ENCODE measurements at regions not wholly inside any gene's neighbourhood (a gene's known extent, or its start where the extent isn't known, plus 50 kb on each side); places are given as distances from the start of the nearest gene placed in this dataset.

- Histone ChIP-seq H3K27ac (ENCODE audit: low read depth in 2 of 2, low read length in 1 of 2) (no peak overlapping the region), H3F3A (replicated peaks; ENCODE audit: insufficient read depth) (no peaks in the 10 kb centered on the region), H3K36me3 (replicated peaks in 1 of 2; ENCODE audit: control insufficient read depth in 1 of 2, insufficient read depth in 2 of 2, low read length in 1 of 2) (no peaks in the 10 kb centered on the region), H3K9me3 (no peaks in the 10 kb centered on the region), H3K9ac (no peak overlapping the region), H3K4me3 (ENCODE audit: low read depth in 2 of 2, low read length in 1 of 2) (no peak overlapping the region), H3K4me1 (ENCODE audit: control insufficient read depth in 1 of 2, insufficient read depth in 2 of 2, low read depth in 1 of 2, low read length in 1 of 2) (no peaks in the 10 kb centered on the region; a peak in 1 of 4 replicates), H3K79me2 (ENCODE audit: insufficient read depth) (no peaks in the 10 kb centered on the region), H3K27me3 (ENCODE audit: insufficient read depth) (no peaks in the 10 kb centered on the region), H3K4me2 (no peak overlapping the region), H4K20me1 (ENCODE audit: insufficient read depth) (no peaks in the 10 kb centered on the region), H2AFZ (ENCODE audit: low read depth) (no peak overlapping the region), H3K9me2 (no peaks in the 10 kb centered on the region; the same call in 1 of the 2 replicates)
- ChIA-PET POLR2A (no interaction called here), CTCF (no interaction called here)
- no peak for DNase-seq
- WGBS (ENCODE audit: low lambda C conversion rate), result 46% methylated on average over 3 of the region's 3 CpGs
- TF ChIP-seq SMC3 (IDR thresholded peaks at IDR 0.05; ENCODE audit: low read depth, low read length), result no peak
- TF ChIP-seq FOSL2 (IDR thresholded peaks at IDR 0.05; ENCODE audit: borderline replicate concordance, low read depth), result no peak
- no peak for TF ChIP-seq NRF1 (IDR thresholded peaks at IDR 0.05; ENCODE audit: low read depth, low read length)
- no peak for TF ChIP-seq TCF12 (IDR thresholded peaks at IDR 0.05)
- TF ChIP-seq ELF1 (IDR thresholded peaks at IDR 0.05), result no peak
- no peak for TF ChIP-seq FOXJ3 (CRISPR knock-in tag; IDR thresholded peaks at IDR 0.05)
These were observed 305.9 kb upstream of the TMEFF2 start for GRCh38 chr2:192500550-192501200.

DNA sequence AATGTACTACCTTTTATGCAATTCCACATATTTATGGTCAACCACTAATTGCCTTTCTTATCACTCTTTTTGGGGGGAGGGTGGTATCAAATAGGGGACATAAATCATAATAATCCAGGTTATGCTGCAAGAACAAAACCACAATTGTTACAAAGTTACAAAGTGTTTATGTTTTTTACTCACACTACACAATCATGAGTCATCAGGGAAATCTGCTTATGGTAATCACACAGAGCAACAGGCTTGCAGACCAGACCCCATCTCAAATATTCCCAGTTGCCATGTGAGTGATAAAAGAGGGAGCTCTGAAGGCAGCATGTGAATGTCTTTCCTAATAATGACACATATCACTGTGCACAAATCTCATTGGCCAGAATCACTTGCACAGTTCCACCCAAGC, 304.7 kb upstream of the TMEFF2 start:
- ChIA-PET CTCF (interaction anchor here (0.6 kb wide), 1 partner anchor 1273 kb away, joined by 3 read pairs; no protein-coding TSS in a partner anchor), POLR2A (no interaction called here)

More for the DNA sequence above, 304.7 kb upstream of the TMEFF2 start:
- no peak overlapping the region for H3K4me2 ChIP-seq
- no peak overlapping the region for H3K9ac ChIP-seq
- no peak for TF ChIP-seq ELF1 (IDR thresholded peaks at IDR 0.05)
- TF ChIP-seq, protein P1, sequence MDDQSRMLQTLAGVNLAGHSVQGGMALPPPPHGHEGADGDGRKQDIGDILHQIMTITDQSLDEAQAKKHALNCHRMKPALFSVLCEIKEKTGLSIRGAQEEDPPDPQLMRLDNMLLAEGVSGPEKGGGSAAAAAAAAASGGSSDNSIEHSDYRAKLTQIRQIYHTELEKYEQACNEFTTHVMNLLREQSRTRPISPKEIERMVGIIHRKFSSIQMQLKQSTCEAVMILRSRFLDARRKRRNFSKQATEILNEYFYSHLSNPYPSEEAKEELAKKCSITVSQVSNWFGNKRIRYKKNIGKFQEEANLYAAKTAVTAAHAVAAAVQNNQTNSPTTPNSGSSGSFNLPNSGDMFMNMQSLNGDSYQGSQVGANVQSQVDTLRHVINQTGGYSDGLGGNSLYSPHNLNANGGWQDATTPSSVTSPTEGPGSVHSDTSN (IDR thresholded peaks at IDR 0.05), result no peak
- TF ChIP-seq TCF12 (IDR thresholded peaks at IDR 0.05), result no peak
- TF ChIP-seq, protein P2, sequence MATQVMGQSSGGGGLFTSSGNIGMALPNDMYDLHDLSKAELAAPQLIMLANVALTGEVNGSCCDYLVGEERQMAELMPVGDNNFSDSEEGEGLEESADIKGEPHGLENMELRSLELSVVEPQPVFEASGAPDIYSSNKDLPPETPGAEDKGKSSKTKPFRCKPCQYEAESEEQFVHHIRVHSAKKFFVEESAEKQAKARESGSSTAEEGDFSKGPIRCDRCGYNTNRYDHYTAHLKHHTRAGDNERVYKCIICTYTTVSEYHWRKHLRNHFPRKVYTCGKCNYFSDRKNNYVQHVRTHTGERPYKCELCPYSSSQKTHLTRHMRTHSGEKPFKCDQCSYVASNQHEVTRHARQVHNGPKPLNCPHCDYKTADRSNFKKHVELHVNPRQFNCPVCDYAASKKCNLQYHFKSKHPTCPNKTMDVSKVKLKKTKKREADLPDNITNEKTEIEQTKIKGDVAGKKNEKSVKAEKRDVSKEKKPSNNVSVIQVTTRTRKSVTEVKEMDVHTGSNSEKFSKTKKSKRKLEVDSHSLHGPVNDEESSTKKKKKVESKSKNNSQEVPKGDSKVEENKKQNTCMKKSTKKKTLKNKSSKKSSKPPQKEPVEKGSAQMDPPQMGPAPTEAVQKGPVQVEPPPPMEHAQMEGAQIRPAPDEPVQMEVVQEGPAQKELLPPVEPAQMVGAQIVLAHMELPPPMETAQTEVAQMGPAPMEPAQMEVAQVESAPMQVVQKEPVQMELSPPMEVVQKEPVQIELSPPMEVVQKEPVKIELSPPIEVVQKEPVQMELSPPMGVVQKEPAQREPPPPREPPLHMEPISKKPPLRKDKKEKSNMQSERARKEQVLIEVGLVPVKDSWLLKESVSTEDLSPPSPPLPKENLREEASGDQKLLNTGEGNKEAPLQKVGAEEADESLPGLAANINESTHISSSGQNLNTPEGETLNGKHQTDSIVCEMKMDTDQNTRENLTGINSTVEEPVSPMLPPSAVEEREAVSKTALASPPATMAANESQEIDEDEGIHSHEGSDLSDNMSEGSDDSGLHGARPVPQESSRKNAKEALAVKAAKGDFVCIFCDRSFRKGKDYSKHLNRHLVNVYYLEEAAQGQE (IDR thresholded peaks at IDR 0.05; ENCODE audit: low read depth, low read length), result no peak
- no peak for TF ChIP-seq IRF3 (IDR thresholded peaks at IDR 0.05; ENCODE audit: low read depth, low read length)
- no peak for TF ChIP-seq EZH2phosphoT487 (IDR thresholded peaks at IDR 0.05; ENCODE audit: borderline replicate concordance, low read depth)
- TF ChIP-seq NFIC (IDR thresholded peaks at IDR 0.05; ENCODE audit: borderline replicate concordance), result no peak
- no peak for TF ChIP-seq SMC3 (IDR thresholded peaks at IDR 0.05; ENCODE audit: low read depth, low read length)
- TF ChIP-seq POLR2AphosphoS5 (IDR thresholded peaks at IDR 0.05; ENCODE audit: low read depth, low read length), result no peak
- no peak for TF ChIP-seq MXI1 (IDR thresholded peaks at IDR 0.05; ENCODE audit: low read depth, low read length)
- TF ChIP-seq RXRA (IDR thresholded peaks at IDR 0.05; ENCODE audit: borderline replicate concordance, low read depth), result no peak
- TF ChIP-seq MAX (IDR thresholded peaks at IDR 0.05; ENCODE audit: low read depth), result no peak
- no peak for TF ChIP-seq NRF1 (IDR thresholded peaks at IDR 0.05; ENCODE audit: low read depth, low read length)
- TF ChIP-seq, protein P3, sequence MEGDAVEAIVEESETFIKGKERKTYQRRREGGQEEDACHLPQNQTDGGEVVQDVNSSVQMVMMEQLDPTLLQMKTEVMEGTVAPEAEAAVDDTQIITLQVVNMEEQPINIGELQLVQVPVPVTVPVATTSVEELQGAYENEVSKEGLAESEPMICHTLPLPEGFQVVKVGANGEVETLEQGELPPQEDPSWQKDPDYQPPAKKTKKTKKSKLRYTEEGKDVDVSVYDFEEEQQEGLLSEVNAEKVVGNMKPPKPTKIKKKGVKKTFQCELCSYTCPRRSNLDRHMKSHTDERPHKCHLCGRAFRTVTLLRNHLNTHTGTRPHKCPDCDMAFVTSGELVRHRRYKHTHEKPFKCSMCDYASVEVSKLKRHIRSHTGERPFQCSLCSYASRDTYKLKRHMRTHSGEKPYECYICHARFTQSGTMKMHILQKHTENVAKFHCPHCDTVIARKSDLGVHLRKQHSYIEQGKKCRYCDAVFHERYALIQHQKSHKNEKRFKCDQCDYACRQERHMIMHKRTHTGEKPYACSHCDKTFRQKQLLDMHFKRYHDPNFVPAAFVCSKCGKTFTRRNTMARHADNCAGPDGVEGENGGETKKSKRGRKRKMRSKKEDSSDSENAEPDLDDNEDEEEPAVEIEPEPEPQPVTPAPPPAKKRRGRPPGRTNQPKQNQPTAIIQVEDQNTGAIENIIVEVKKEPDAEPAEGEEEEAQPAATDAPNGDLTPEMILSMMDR (IDR thresholded peaks at IDR 0.05), result no peak
- TF ChIP-seq TAF1 (IDR thresholded peaks at IDR 0.05; ENCODE audit: borderline replicate concordance, low read depth, low read length), result no peak
- no peak for TF ChIP-seq FOXJ3 (CRISPR knock-in tag; IDR thresholded peaks at IDR 0.05)
- no peak for TF ChIP-seq RCOR1 (IDR thresholded peaks at IDR 0.05; ENCODE audit: low read length)
- no peaks in the 10 kb centered on the region; the same call in 1 of the 2 replicates for H3K9me2 ChIP-seq
- H4K20me1 ChIP-seq (ENCODE audit: insufficient read depth), result no peaks in the 10 kb centered on the region
- H3K4me1 ChIP-seq (ENCODE audit: control insufficient read depth in 1 of 2, insufficient read depth in 2 of 2, low read depth in 1 of 2, low read length in 1 of 2), result no peaks in the 10 kb centered on the region
- no peak overlapping the region for H3K27ac ChIP-seq (ENCODE audit: low read depth in 2 of 2, low read length in 1 of 2)
- H3K4me3 ChIP-seq (ENCODE audit: low read depth in 2 of 2, low read length in 1 of 2), result no peak overlapping the region
- no peaks in the 10 kb centered on the region for H3K27me3 ChIP-seq (ENCODE audit: insufficient read depth)
- no peaks in the 10 kb centered on the region for H3K36me3 ChIP-seq (replicated peaks in 1 of 2; ENCODE audit: control insufficient read depth in 1 of 2, insufficient read depth in 2 of 2, low read length in 1 of 2)
- no peaks in the 10 kb centered on the region for H3K79me2 ChIP-seq (ENCODE audit: insufficient read depth)
- no peaks in the 10 kb centered on the region for H3F3A ChIP-seq (replicated peaks; ENCODE audit: insufficient read depth)
- DNase-seq, result no peak
- H3K9me3 ChIP-seq, result no peaks in the 10 kb centered on the region
- no peak overlapping the region for H2AFZ ChIP-seq (ENCODE audit: low read depth)
